Hematopoietic multipotent progenitor cell (in vitro differentiated cells): ENCODE measurements at regions not wholly inside any gene's neighbourhood (a gene's known extent, or its start where the extent isn't known, plus 50 kb on each side); places are given as distances from the start of the nearest gene placed in this dataset.
A peak's percentile ranks its signal among the peaks of the same experiment; 100 is the strongest.

Experiments used
- DNase-seq, 3 donors: peaks; one replicate each; pipeline ENCODE4 v3.0.0-alpha.2; 2011 to 2015; ENCODE audit warnings: low read depth in 2 of 3, low spot score in 2 of 3

DNA sequence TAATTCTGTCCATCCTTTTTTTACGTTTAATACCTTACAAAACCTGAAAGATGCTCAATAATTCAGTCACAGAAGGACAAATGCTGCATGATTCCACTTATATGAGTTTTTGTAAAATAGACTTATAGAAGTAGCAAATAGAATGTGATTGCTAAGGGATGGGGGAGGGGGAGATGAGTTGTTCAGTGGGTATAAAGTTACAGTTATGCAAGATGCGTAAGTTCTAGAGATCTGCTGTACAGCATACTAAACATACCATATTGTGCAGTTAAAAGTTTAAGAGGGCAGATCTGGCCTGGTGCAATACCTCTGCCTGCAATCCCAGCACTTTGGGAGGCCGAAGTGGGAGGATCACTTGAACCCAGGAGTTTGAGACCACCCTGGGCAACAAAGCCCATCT is 78.8 kb downstream of the TET3 start:
- DNase-seq, result no peak

DNA sequence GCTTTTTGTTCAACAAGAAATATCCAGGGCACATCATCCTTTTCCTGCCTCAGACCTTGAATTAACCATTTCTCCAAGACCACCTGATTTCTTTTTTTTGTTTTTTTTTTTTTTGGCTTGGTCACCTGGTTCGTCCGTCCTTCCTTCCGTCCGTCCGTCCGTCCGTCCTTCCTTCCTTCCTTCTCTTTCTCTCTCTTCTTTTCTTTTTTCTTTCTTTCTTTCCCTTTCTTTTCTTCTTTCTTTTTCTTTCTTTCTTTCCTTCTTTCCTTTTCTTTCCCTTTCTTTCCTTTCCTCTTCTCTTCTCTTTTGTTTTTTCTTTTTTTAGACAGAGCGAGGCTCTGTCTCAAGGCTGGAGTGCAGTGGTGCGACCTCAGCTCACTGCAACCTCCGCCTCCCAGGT is 80.7 kb downstream of the TET3 start:
- DNase-seq, result no peak

DNA sequence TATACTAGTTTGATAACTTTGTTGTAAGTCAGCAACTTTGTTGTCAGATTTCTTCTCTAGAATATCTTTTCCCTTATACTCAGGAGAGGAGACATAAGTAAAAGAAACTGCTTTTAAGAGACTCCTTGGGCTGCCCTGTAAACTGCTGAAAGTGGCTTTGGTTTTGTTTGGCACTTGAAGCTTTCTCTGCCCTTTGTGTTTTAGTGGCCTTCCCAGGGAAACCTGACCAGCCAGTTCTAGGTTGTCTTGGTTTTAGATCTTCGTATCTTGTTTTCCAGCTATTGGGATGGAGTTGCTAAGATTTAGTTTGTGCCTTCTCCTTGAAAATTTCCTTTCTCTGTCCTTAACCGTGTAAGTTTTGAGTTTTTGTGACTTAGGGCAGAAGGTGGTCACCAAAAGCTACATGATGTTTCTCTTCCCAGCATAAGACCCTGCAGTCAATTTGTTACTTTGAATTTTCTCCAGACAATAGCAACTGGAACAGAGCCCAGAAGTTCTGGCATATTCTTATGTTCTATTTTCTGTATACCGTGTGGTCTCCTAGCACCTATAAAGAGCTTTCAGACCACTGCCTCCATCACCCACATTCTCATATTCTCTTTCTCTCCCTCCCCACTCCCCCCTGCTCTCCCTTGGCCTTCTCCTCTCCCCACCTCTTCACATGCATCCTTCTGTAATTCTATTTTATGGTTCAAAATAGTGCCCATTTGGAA is 81.1 kb downstream of the BOLA3 start:
- no peak for DNase-seq

DNA sequence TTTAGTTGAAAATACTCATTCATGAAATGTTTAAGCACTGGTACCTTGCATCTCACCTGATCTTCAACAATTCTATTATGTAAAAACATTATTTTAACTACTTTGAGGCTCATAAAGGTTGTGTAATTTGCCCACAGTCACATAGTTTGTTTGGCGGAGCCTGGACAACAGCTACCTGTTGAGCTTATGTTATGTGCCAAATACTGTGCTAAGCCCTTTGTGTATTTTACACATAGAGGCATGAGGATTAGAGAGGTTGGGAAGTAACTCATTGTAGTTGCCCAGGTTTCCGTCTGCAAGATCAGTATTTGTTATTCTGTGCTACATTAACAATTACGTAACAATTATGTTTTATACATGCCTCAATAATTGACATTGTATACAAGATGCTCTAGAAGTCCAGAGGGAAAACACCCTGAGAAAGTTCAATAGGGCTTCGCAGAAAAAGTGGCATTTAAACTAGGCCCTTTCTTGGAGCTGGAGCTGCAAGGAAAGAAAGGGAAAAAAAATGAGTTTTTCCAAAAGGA is 80.4 kb downstream of the BOLA3 start:
- no peak for DNase-seq

DNA sequence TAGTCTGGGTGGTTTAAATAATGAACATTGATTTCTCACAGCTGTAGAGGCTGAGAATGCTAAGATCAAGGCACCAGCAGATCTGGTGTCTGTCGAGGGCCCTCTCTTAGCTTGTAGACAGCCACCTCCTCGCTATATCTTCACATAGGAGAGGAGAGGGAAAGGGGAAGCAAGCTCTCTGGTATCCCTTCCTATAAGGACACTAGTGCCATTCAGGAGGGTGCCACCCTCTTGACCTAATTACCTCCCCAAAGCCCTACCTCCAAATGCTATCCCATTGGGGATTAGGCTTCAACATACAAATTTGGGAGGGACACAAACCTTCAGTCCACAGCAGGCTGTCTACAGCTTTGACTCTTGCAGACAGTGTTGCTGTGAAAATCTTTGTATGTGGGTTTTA is 76.7 kb downstream of the BOLA3 start:
- no peak for DNase-seq

DNA sequence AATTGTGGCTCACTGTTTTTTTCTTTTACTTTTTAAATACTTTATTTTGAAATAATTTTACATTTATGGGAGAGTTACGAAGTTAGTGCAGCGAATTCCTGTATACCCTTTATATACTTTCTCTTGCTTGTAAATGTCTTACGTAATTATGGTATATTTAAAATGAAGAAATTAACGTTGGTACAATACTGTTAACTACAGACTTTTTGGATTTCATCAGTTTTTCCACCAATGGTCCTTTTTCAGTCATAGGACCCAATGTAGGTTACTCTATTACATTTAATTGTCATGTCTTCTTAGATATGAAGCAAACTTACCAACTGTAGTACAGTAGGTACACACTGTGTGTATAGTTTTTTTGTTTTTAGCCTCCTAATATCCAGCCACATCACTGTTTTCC is 76.3 kb downstream of the BOLA3 start:
- no peak for DNase-seq

DNA sequence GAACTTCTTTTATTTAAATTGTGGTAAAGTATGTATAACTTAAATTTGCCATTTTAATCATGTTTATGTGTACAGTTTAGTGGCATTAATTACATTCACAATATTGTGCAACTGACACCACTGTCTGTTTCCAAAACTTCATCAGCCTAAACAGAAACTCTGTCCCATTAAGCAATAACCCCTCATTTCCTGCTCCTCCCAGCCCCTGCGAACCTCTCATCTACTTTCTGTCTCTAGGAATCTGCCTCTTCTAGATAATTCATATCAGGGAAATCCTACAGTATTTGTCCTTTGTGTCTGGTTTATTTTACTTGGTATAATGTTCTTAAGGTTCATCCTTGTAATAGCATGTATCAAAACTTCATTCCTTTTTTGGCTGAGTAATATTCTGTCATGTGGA is 75.1 kb downstream of the BOLA3 start:
- peak in 1 of 3 donors; percentile 9 for DNase-seq

DNA sequence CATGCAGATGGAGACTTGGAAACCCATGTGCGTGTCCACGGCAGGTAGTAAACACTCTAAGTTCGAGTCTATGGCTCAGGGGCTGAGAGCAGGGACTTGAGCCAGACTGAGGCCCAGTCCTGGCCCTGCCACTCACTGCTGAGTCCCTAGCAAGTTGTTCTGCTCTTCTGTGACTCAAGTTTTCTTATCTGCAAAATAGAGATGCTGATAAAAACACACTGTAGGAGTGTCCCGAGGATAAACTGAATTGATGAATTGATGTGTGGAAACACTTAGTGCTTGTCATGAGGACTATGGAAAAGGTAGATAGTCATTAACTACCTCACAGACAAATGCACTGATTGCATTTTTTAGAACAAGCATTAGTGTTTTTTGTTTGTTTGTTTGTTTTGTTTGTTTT is 73.2 kb downstream of the BOLA3 start:
- DNase-seq, result no peak

DNA sequence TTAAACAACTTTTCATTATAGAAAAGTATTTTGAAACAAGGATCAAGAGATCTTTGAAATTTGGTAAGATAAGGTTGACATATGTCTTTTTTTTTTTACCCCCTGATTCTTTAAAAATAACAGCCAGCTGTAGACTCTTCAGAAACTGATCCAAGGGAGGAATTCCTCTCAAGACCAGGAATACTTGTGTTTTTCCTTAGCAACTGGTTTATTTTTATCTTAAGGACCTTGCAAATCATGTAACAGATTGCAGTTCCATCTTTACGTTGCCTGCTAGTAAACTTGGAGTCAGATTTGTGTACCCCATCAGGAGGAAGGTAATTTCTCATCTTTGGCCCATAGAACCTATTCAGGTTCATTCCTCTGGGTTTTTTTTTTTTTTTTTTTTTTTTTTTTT is 71.6 kb downstream of the BOLA3 start:
- DNase-seq, result no peak

DNA sequence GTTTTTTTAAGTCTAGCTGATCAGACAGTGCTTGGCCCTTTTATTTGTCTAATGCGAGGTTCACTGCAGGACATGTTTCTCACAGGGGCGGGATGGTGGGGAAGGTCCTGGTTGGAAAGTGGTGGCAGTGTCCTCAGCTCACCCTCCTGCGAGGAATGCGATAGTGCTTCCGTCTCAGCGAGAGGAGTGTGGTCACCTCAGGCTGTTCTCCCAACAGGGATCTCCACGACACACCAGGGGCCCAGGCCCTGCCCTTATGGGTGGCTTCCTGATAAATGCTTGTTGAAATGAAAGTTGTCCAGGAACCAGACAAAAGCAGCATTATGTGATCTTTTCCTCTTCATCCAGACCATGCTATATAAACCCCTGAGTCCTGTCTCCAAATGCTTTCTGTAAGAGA is 70.1 kb downstream of the BOLA3 start:
- no peak for DNase-seq

DNA sequence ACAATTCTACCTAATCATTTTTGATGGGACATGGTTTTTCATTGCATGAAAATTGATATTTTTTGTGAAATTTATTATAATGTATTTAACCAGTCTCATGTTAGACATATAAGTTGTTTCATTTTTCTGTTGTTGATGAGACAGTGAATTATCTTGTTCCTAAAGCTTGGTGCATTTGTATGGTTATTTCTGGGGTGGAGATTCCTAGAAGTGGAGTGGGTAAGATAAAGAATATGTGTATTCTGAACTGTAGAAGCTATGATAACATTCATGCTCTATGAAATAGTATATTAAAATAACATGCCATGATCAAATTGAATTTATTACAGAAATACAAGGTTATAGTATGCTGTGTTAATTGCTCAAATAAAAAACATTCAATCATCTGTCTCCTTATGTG is 69.2 kb downstream of the BOLA3 start:
- DNase-seq, result no peak

DNA sequence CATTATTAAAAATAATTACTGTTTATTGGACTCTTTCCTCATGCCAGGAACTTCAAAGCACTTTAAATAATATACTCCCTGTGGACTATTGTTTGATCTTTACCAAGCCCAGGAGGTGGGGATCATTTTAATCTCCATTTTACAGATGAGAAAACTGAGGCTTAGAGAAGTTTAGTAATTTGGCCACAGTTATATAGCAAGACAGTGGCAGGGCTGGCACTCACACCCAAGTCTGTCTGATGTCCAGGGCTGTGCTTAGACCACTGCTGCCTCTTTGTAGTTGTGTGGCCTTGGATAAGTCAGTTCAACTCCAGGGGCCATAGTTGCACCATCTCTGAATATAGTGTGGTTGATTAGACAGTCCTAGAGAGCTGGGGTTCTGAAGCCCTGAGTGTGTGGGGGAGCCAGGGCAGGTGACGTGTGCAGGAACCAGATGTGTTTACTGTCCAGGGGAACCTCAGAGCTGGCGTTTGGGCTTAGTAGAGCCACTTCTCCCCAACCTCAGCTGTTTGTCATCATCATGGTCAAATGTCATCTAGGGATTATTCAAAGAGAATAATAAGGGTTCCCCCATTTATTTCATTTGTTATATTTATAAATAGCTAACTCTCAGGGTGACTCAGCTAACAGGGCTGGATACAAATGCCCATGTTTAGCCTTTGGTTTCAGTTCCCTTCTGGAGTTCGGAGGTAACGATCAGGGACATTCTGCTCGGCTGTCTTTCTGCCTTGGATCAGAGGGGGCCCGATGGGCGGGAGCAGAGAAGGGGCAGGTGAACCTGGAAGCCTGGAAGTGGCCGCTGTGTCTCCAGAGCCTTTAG is 68.0 kb downstream of the BOLA3 start:
- DNase-seq, result peak in 1 of 3 donors; percentile 7

DNA sequence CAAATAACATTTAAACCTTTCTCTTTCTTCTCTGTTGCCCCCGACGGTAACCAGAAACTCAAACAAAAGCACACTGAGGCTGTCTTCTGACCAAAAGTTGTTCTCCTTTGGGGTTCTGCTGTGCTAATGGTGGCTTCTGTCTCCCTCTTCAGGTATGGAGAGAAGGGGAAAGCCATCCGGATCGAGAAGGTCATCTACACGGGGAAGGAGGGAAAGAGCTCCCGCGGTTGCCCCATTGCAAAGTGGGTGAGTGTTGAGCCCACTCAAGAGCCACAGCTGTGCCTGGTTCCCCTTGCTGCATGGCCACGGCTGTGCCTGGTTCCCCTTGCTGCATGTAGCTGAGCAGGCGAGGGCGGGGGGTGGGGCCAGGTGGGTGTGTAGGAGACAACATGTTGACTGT is 67.4 kb downstream of the BOLA3 start:
- peak in 1 of 3 donors; percentile 28 for DNase-seq

DNA sequence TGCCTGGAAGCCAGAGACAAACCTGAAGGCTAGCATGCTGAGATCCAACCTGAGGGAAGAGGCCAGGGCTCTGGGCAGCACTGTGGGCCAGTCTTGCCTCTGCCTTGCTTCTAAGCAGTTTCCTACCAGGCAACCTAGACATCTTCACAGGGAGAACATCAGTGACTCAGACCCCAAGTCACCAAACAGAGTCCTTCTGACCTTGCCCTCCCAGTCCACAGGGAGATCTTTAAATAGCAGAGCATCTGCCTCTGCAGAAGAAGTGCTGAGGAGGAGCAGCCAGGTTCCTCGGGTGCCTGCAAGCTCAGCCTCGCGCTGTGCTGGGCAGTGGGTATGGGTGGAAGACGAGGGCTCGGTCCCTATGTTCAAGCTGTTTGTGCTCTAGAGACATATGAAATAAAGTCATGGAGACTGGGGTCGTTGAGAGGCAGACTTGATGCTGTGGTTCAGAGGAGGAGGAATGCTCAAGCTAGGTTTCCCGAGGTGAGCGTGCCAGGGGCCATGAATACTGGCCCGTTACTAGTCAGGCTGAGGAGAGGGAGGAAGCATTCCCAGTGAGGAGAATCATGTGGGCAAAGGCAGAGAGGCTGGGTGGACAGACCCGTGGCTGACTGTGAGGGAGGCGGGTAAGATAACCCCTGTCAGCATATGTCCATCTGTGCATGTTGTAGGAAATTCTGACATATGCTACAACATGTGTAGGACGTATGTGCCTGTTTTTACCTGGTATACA is 66.5 kb downstream of the BOLA3 start:
- DNase-seq, result no peak

DNA sequence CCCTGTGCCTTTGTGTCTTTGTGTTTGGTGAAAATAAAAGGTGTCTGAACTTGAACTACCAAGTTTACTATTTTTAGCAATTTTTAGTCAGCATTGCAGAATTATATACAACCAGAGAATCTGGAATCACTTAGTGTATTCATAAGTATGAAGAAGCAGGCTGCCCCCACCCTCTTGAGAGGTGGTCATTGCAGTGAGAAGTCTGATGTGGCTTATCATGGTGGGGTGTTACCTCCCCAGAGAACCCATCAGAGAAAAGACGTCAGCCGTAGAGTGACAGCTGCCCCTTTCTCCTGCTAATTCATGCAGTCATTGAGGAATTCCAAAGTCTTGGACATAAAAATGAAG is 66.0 kb downstream of the BOLA3 start:
- no peak for DNase-seq

DNA sequence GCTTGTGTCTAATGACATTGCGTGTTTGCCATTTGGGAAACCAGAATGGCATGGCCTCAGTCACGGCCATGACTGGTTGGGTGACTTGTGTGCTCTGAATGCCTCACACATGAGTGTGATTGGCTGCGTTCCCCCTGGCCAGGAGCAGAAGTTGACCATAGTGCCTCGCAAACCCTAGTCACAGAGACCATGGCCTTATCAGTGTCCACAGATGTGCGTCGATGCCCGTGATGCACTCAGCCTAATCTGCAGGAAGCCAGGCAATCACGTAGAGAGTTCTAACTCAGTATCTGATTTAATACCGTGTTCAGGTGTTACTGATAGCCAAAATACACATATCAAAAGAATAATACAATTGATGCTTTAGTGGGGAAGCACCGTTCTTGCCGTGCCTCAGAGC is 64.0 kb downstream of the BOLA3 start:
- peak in 2 of 3 donors; percentile 16 to 18 for DNase-seq
